HG03159 (cell line): ENCODE measurements at regions not wholly inside any gene's neighbourhood (a gene's known extent, or its start where the extent isn't known, plus 50 kb on each side); places are given as distances from the start of the nearest gene placed in this dataset.
"Not testable (repeated sequence)": the region's sequence is repeated elsewhere in the genome, so short reads cannot be mapped to it uniquely, and the experiment has no call there.

Experiments used
- ATAC-seq: cut with Tn5 transposase; IDR thresholded peaks from one replicate; pipeline ENCODE4 v1.9.1; 2021; ENCODE audit warnings: mild to moderate bottlenecking, moderate library complexity; ENCODE audit not compliant: unreplicated experiment

- no peak for ATAC-seq
Measured at GRCh38 chr17:77036841-77037381, 103.9 kb upstream of the SEC14L1 start.

- no peak for ATAC-seq
Measured at GRCh38 chr17:77037943-77038342, 102.8 kb upstream of the SEC14L1 start.

- ATAC-seq = no peak
Measured at GRCh38 chr17:77038884-77039555, 101.7 kb upstream of the SEC14L1 start.

- no peak for ATAC-seq
Measured at GRCh38 chr17:77042476-77043231, 98.1 kb upstream of the SEC14L1 start.

GRCh38 chr17:77045441-77046041 is 95.2 kb upstream of the SEC14L1 start:
- ATAC-seq = no peak

- ATAC-seq = no peak
Measured at GRCh38 chr17:77049440-77049839, 91.3 kb upstream of the SEC14L1 start.

- not testable (repeated sequence) for ATAC-seq
Measured at GRCh38 chr17:77050901-77051300, 89.9 kb upstream of the SEC14L1 start.

- no peak for ATAC-seq
Measured at GRCh38 chr17:77054936-77055335, 85.8 kb upstream of the SEC14L1 start.

GRCh38 chr17:77055453-77055852 is 85.3 kb upstream of the SEC14L1 start:
- ATAC-seq = no peak

- no peak for ATAC-seq
Measured at GRCh38 chr17:77058016-77058415, 82.8 kb upstream of the SEC14L1 start.

GRCh38 chr17:77061669-77062068 is 79.1 kb upstream of the SEC14L1 start:
- no peak for ATAC-seq

- no peak for ATAC-seq
Measured at GRCh38 chr17:77064598-77064997, 76.2 kb upstream of the SEC14L1 start.

- ATAC-seq = no peak
Measured at GRCh38 chr17:77066165-77066564, 74.6 kb upstream of the SEC14L1 start.

GRCh38 chr17:77066726-77067409 is 73.9 kb upstream of the SEC14L1 start:
- not testable (repeated sequence) for ATAC-seq

- no peak for ATAC-seq
Measured at GRCh38 chr17:77068915-77069314, 71.9 kb upstream of the SEC14L1 start.

- ATAC-seq = no peak
Measured at GRCh38 chr17:77070888-77071279, 69.9 kb upstream of the SEC14L1 start.

- ATAC-seq = no peak
Measured at GRCh38 chr17:77071925-77072490, 68.8 kb upstream of the SEC14L1 start.

- ATAC-seq = no peak
Measured at GRCh38 chr17:77072670-77073069, 68.1 kb upstream of the SEC14L1 start.

- no peak for ATAC-seq
Measured at GRCh38 chr17:77074681-77075080, 66.1 kb upstream of the SEC14L1 start.

GRCh38 chr17:77076124-77076830 is 64.5 kb upstream of the SEC14L1 start:
- ATAC-seq = no peak
